ENCODE measurements at regions not wholly inside any gene's neighbourhood (a gene's known extent, or its start where the extent isn't known, plus 50 kb on each side); places are given as distances from the start of the nearest gene placed in this dataset.
"Not testable (repeated sequence)": the region's sequence is repeated elsewhere in the genome, so short reads cannot be mapped to it uniquely, and the experiment has no call there.

- not testable (repeated sequence) for DNase-seq
These were observed 57.8 kb upstream of the RASSF3 start for GRCh38 chr12:64552510-64552909.

- DNase-seq = not testable (repeated sequence)
These were observed 56.6 kb upstream of the RASSF3 start for GRCh38 chr12:64553689-64554088.

- no peak for DNase-seq
These were observed 54.1 kb upstream of the RASSF3 start for GRCh38 chr12:64556231-64556630.

- no peak for DNase-seq
These were observed 51.5 kb upstream of the RASSF3 start for GRCh38 chr12:64558754-64559153.

- peak; percentile 70 to 81 (median 73) for DNase-seq
These were observed 49.6 kb upstream of the RASSF3 start for GRCh38 chr12:64560396-64561301.

All from muscle of back (tissue), 3 donors.